H54 (cell line): ENCODE measurements at regions not wholly inside any gene's neighbourhood (a gene's known extent, or its start where the extent isn't known, plus 50 kb on each side); places are given as distances from the start of the nearest gene placed in this dataset.

Experiments
- DNase-seq: peaks from one replicate; pipeline ENCODE4 v3.0.0; 2011; ENCODE audit warnings: low spot score, mixed read lengths; ENCODE audit not compliant: insufficient read length
- FAIRE-seq: peaks from 3 replicates; lab custom pipeline; 2011; peaks lifted over from hg19 to GRCh38; lab: Jason Lieb, UNC
- POLR2A ChIP-seq: IDR thresholded peaks from 2 replicates; pipeline ENCODE4 v1.6.1; 2011; ENCODE audit warnings: low read depth, mild to moderate bottlenecking, low read length

DNA sequence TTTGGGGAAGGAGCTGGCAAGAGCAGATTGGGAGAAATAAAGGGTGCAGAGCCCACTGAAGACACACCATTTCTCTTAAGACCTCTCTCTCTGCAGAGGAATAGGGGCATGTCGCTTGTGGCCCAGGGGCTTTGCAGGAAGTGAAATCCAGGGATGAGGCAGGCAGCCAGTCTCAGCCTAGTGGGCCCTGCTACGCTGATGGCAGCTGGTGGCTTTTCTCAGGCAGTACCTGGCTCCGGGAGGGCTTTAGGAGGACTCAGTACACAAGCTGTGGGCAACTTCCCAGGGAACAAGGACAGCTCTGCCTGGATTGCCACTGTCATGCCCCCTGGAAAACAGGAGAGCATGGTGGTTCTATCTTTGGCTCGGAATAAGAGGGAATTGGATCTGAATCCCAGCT is 76.2 kb upstream of the NEURL1B start:
- no peak for DNase-seq
- no peak for FAIRE-seq
- TF ChIP-seq POLR2A: no peak

DNA sequence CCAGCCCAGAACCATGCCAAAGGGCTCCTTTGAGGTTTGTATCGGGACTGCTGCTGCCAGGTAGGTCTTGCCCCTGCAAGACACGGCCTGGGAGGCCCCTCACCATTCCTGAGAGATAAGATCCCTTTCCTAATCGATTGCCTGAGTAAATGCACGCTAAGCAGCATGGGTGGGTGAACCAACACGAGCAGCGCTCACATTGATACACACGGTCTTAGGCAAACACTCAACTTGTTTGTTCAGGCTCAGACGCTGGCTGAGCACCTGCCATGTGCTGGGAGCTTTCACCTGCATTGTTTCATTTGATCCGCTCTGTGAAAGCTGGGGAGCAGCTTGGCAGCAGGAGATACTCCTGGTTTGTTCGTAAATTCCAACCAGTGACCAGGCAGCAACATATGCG is 76.9 kb upstream of the NEURL1B start:
- FAIRE-seq (no peak), DNase-seq (no peak)
- no peak for TF ChIP-seq POLR2A

DNA sequence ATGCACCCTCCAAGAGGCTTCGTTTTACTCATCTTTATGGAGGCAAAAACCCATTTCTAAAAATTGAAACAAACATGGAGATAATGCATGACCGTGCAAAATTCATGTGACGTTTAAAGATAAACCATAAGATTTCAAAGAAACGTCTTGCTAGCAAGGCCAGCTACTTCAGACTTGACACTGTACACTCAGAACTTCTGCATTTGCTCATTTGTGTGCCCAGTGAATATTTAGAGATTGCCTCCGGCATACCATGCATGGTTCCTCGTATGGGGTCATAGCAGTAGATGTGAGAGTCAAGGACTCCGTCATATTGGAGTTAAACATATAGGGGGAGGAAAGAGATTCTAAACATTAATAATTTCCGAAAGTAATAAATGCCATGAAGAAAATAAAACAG is 78.6 kb upstream of the NEURL1B start:
- FAIRE-seq: no peak
- TF ChIP-seq POLR2A: no peak
- no peak for DNase-seq

DNA sequence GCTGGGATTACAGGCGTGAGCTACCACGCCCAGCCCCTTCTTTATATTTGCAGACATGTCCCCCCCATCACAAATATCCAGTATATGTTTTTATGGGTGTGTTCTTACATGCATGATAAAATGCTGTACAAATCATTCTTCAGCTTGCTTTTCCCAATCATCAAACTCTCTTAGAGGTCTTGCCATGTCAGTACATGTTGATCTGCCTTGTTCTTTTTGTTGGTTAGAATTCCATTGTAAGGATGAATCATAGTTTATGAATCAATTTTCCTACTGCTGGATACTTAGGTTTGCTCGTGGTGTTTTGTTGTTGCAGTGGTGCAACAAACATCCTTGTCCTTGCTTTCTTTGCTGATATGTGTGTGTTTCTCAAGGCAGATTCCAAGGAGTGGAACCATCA is 79.9 kb upstream of the NEURL1B start:
- peak; percentile 20 for DNase-seq
- FAIRE-seq: no peak
- no peak for TF ChIP-seq POLR2A

DNA sequence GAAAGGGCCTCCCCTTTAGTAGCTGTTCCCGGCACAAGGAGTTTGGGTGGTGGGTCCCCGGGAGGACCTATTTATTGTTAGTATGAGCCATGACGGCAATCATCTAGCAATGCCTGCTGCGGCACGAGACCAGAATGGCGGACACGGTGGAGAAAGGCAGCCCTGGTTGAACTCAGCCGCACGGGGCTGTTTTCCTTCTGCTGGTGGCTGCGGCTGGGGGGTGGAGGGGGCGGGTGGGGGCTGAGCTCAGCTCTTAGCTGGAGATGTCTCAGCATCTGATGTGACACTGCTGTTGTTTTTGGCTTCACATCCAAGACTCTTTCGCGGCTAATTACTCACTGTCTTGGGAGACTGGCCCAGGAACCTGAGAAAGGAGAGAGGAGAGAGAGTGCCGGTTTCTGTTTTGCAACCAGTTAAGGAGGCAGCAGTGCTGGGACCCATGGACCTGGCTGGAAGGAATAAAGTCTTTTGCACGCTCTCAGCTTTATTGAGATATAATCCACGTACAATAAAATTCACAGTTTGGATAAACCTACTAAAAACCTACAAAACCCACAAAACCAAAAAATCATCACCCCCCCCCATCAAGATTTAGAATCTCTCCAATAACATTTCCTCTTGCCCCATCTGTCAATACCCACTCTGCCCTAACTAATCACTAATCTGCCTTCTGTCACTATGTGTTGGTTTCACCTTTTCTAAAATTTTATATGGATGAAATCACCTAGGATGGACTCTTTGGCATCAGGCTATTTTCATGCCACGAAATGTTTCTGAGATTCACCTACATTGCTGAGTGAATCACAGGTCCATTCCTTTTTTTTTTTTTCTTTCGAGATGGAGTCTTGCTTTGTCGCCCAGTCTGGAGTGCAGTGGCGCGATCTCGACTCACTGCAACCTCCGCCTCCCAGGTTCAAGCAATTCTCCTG is 81.8 kb upstream of the NEURL1B start:
- DNase-seq (peak; percentile 79), FAIRE-seq (no peak)
- no peak for TF ChIP-seq POLR2A

DNA sequence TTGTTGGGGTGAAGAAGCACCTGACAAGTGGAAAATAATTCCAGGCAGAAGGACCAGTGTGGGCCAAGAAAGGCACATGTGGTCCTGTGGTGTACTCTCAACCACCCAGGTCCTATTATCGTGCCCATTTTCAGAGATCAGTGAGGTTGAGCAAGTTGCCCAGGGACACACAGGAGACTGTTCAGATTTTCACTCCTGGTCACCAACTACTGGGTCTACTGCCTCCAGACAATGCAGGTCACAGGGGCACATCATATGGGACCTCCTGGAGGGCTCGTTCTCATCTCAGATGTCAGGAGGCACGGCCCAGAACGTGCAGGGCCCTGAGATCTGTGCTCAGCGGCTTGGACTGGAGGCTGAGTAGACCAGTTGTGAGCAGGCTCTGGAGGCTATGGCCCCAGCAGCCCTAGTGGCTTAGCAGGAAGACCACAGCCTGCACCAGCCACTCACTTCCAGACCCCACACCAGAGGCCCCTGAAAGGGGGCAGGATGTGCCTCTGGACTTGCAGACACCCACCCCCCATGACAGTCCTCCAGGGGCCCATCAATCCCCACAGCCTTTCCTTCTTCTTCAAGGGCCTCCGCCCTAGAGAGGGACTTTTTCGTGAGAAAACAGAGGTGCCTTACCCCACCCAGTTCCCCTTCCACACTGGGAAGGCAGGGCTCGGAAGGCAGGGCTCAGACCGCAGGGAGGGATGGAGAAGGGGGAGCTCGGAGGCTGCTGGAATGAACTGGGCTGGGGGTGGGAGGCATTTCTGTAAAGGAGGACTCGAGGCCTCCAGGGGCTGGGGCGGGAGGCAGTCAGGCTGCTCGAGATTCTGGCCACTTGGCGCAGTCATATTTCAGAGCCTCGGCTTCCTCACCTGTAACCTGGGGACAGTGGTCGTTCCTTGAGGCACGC is 82.7 kb upstream of the NEURL1B start:
- TF ChIP-seq POLR2A: no peak
- FAIRE-seq: no peak
- no peak for DNase-seq

DNA sequence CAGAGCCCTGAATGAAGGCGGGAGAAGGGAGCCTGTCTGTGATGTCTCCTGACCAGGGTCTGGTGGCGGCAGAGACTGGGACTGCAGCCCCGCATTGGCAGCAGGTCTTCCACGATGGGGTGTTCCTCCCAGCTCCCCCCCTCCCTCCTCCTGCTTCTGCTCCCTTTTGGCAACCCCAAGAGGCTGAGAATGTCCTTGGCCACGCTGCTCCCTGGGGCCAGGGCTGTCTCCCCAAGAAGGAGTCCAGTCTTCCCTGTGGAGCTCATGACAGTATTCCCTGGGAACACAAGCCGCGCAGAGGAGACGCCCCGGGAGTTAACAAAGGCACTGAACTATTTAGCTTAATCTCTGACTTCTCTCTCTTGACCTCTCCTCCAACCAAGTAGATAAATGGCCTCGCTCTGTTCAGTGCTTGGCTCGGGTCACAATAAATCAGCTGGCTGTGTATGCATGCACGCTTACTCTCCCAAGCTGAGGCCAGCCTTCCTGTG is 84.0 kb upstream of the NEURL1B start:
- TF ChIP-seq POLR2A: no peak
- DNase-seq (no peak), FAIRE-seq (no peak)

DNA sequence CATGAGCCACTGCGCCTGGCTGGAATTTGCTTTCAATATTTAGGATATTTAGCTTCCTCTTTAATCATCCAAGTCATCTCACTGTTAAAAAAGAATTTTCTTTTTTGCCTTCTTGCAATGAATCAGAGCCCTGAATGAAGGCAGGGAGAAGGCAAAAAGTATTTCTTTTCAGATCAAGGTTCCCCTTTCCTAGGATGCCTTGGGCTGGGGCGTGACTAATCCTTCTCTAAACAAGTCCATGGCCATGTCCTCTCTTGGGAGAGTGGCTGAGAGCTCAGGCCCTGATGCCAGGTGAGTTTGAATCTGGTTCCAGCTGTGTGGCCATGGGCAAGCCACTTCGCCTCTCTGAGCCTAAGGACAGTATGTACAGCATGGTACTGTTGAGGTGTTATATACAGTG is 84.8 kb upstream of the NEURL1B start:
- DNase-seq (no peak), FAIRE-seq (no peak)
- no peak for TF ChIP-seq POLR2A

DNA sequence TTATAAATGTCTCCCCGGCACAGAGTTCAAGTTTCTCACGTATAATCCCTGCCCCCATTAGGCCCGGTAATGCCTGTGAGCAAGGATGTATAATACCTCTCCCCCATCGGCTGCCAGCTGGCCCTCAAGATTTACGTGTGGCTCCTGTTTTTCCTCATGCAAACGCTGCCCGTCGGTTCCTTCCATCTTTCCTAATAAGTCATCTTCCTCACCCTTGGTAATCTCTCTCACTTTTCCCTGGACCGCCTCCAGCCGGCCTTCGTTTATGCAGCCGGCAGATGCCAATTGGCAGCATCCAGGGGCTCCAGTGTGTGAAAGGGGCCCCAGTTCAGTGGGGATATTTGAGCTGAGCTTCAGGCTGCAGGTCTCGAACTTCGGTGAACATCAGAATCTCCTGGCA is 86.5 kb upstream of the NEURL1B start:
- no peak for TF ChIP-seq POLR2A
- no peak for FAIRE-seq

DNA sequence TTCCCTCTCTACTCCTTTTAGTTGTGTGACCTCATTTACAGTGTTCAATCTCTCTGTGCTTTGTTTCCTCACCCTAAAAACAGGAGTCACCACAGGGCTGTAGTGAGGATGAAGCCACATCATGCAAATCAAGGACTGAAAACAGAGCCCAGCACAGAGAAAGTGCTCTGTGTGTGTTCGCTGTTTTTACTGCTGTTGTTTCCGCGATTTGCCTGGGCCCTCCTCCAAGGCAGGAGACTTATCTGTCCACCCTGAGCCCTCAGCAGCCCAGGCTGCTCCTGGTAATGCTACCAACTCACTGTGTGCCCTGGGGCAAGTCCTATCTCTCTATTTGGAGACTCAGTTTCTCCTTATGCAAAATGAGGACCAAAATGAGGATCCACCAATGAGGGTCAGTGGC is 87.2 kb upstream of the NEURL1B start:
- FAIRE-seq (no peak), DNase-seq (no peak)
- no peak for TF ChIP-seq POLR2A

More for the DNA sequence above, 86.5 kb upstream of the NEURL1B start:
- no peak for DNase-seq

DNA sequence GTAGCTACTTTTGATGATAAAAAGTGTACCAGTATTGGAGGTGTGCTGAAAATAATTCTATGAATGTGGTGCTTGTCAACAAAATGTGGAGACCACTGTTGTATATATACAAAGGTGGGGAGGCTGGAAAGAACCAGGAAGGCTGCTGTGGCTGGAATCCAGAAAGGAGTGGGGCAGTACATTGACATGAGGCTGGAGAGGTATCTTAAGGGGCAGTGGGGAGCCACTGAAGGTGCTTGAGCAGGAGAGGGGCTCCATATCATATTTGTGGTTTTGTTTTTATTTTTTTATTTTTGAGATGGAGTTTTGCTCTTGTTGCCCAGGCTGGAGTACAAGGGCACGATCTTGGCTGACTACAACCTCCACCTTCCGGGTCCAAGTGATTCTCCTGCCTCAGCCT is 87.9 kb upstream of the NEURL1B start:
- FAIRE-seq (no peak), DNase-seq (no peak)
- no peak for TF ChIP-seq POLR2A

DNA sequence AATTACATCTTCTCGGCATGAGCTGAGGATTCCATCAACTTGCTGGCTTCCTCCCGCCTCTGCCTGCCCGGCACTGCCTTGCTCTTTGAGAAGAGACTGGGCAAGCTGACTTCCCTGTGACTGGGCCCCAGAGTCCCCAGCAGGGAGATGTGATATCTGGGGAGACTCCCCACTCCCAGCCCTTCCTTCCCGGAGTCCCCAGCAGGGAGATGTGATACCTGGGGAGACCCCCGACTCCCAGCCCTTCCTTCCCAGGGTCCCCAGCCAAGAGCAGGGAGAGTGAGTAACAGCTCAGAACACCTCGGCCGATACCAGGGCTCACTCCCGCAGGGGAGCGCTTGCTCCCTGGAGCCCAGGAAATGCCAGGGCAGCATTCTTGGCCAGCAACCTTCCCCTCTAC is 90.1 kb upstream of the NEURL1B start:
- FAIRE-seq (no peak), DNase-seq (no peak)
- TF ChIP-seq POLR2A: no peak

DNA sequence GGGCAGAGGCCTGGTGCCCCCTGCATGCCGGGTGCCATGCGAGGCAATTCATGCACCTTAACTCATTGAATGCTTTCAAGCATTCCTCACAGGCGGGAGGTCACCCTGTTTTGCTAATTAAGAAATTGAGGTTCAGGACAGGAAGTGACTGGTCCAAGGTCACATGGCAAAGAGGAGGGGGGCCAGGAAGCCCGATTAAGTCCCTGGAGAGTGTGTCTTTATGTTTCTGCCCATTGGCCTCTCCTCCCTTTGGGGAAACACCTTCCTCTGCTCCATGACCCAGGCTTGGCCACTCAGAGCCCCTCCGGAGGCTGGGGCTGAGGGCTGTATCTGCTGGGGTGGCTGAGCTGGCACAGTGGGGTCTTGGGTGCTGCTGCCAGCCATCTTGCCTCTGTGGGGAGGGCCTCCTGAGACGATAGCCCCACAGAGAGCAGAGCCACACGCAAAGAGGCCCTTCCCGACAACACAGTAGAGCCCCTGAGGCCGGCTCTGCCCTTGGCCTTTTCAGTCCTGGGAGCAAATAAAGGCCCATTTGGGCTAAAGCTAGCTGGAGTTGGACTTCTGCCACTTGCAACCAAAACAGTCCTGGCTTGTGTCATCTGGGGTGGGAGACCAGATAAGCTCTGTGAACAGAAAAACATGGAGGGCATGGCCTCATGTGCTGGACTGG is 90.8 kb upstream of the NEURL1B start:
- FAIRE-seq (no peak), DNase-seq (no peak)
- TF ChIP-seq POLR2A: no peak
